Upper lobe of left lung (tissue), 6 donors: ENCODE measurements at regions not wholly inside any gene's neighbourhood (a gene's known extent, or its start where the extent isn't known, plus 50 kb on each side); places are given as distances from the start of the nearest gene placed in this dataset.

Experiments
- ATAC-seq, 2 donors: fragments of 200-7000 bp; cut with Tn5 transposase; one replicate each; pipeline ENCODE4 v1.9.1; 2022; ENCODE audit warnings: mild to moderate bottlenecking in 2 of 2, moderate library complexity in 2 of 2; ENCODE audit not compliant: low FRiP score in 2 of 2
- DNase-seq, 2 donors: peaks; one replicate each; pipeline ENCODE4 v3.0.0-alpha.2; 2019 to 2020
- H3K27ac ChIP-seq, 4 donors: fragments of 200-600 bp; sonication (generic); one replicate each; pipeline ENCODE4 v1.5.1; 2016 to 2019
- H3K27me3 ChIP-seq, 4 donors: fragments of 200-600 bp; sonication (generic); one replicate each; pipeline ENCODE4 v1.5.1; 2017 to 2019
- H3K36me3 ChIP-seq, 4 donors: fragments of 200-600 bp; sonication (generic); one replicate each; pipeline ENCODE4 v1.5.1; 2016 to 2019
- H3K4me1 ChIP-seq, 4 donors: fragments of 200-600 bp; sonication (generic); one replicate each; pipeline ENCODE4 v1.5.1; 2018 to 2019
- H3K4me3 ChIP-seq, 4 donors: fragments of 200-600 bp; sonication (generic); one replicate each; pipeline ENCODE4 v1.5.1; 2017 to 2019; ENCODE audit warnings: mild to moderate bottlenecking in 2 of 4, moderate library complexity in 1 of 4
- H3K9me3 ChIP-seq, 4 donors: fragments of 200-600 bp; sonication (generic); one replicate each; pipeline ENCODE4 v1.5.1; 2018 to 2019
- CTCF ChIP-seq, 6 experiments: fragments of 450-650 bp in 4 of 6; fragments of 200-600 bp in 2 of 6; sonication (generic) in 2 of 6; IDR thresholded peaks; one replicate each; pipeline ENCODE4 v1.5.1; 2016 to 2019; ENCODE audit warnings: antibody characterized with exemption in 6 of 6
- EP300 ChIP-seq, 4 donors: sonication (generic); formaldehyde crosslinking; IDR thresholded peaks; one replicate each; pipeline ENCODE4 v1.5.1; 2017; ENCODE audit warnings: antibody characterized with exemption in 4 of 4, control low read depth in 2 of 4
- POLR2A ChIP-seq, 4 donors: fragments of 450-650 bp; IDR thresholded peaks; one replicate each; pipeline ENCODE4 v1.5.1; 2016 to 2017; ENCODE audit warnings: antibody characterized with exemption in 4 of 4, mild to moderate bottlenecking in 2 of 4
- POLR2AphosphoS5 ChIP-seq, 2 donors: sonication (generic); formaldehyde crosslinking; IDR thresholded peaks; one replicate each; pipeline ENCODE4 v1.5.1; 2017; ENCODE audit warnings: antibody characterized with exemption in 2 of 2
- WGBS, 2 donors: methylation state at CpG; one replicate each; pipeline ENCODE4 v1.1.5; 2017 to 2018; 5-methylcytosine and 5-hydroxymethylcytosine counted together
- donor health status: DM: no; HTN: no; CAD: no; lungs with moderate emphysema.
- donor health status: DM: no; HTN: yes; CAD: no; lungs with severe emphysema.

- H3K27me3 ChIP-seq, result no peaks in the 10 kb centered on the region
- H3K9me3 ChIP-seq, result no peaks in the 10 kb centered on the region
- H3K4me3 ChIP-seq, result no peak overlapping the region
- ATAC-seq (no peak), DNase-seq (no peak)
- no peaks in the 10 kb centered on the region for H3K36me3 ChIP-seq
- 84 to 88% methylated on average over 4 of the region's 4 CpGs for WGBS, 2 donors
- H3K4me1 ChIP-seq, result no peaks in the 10 kb centered on the region
- no peak for TF ChIP-seq POLR2AphosphoS5 (IDR thresholded peaks at IDR 0.05)
- no peak for TF ChIP-seq CTCF (IDR thresholded peaks at IDR 0.05)
- TF ChIP-seq EP300 (IDR thresholded peaks at IDR 0.05), result no peak
- no peak for TF ChIP-seq POLR2A (IDR thresholded peaks at IDR 0.05)
- H3K27ac ChIP-seq, result no peak overlapping the region
Observed at GRCh38 chr2:36302911-36303310, 52.7 kb upstream of the CRIM1 start.

- ATAC-seq, result no peak
- no peaks in the 10 kb centered on the region for H3K36me3 ChIP-seq
- 82 to 86% methylated on average over 5 of the region's 5 CpGs for WGBS, 2 donors
- DNase-seq, result no peak
- no peak overlapping the region for H3K27ac ChIP-seq
- H3K4me1 ChIP-seq, result no peaks in the 10 kb centered on the region
- no peaks in the 10 kb centered on the region for H3K9me3 ChIP-seq
- TF ChIP-seq POLR2A (IDR thresholded peaks at IDR 0.05), result no peak
- no peak for TF ChIP-seq POLR2AphosphoS5 (IDR thresholded peaks at IDR 0.05)
- no peak for TF ChIP-seq CTCF (IDR thresholded peaks at IDR 0.05)
- TF ChIP-seq EP300 (IDR thresholded peaks at IDR 0.05), result no peak
- H3K27me3 ChIP-seq, result no peaks in the 10 kb centered on the region
- H3K4me3 ChIP-seq, result no peak overlapping the region
Observed at GRCh38 chr2:36301843-36302242, 53.7 kb upstream of the CRIM1 start.

GRCh38 chr2:36300697-36301096, 54.9 kb upstream of the CRIM1 start:
- no peak for TF ChIP-seq POLR2AphosphoS5 (IDR thresholded peaks at IDR 0.05)
- no peak for TF ChIP-seq EP300 (IDR thresholded peaks at IDR 0.05)
- no peak for TF ChIP-seq CTCF (IDR thresholded peaks at IDR 0.05)
- no peak for TF ChIP-seq POLR2A (IDR thresholded peaks at IDR 0.05)
- WGBS, 2 donors, result 90 to 95% methylated on average over 5 of the region's 5 CpGs

GRCh38 chr2:36296798-36297197, 58.8 kb upstream of the CRIM1 start:
- no peak for ATAC-seq
- WGBS, 2 donors, result 53 to 62% methylated on average over 4 of the region's 4 CpGs
- Histone ChIP-seq H3K4me1 (no peaks in the 10 kb centered on the region), H3K36me3 (no peaks in the 10 kb centered on the region), H3K9me3 (no peaks in the 10 kb centered on the region), H3K27ac (no peak overlapping the region), H3K27me3 (no peaks in the 10 kb centered on the region), H3K4me3 (no peak overlapping the region)
- TF ChIP-seq CTCF (IDR thresholded peaks at IDR 0.05) (no peak), EP300 (IDR thresholded peaks at IDR 0.05) (no peak), POLR2A (IDR thresholded peaks at IDR 0.05) (no peak), POLR2AphosphoS5 (IDR thresholded peaks at IDR 0.05) (no peak)
- DNase-seq, result no peak

More at GRCh38 chr2:36300697-36301096, 54.9 kb upstream of the CRIM1 start:
- Histone ChIP-seq H3K27me3 (no peaks in the 10 kb centered on the region), H3K9me3 (no peaks in the 10 kb centered on the region), H3K4me3 (no peak overlapping the region), H3K4me1 (no peaks in the 10 kb centered on the region), H3K27ac (no peak overlapping the region), H3K36me3 (no peaks in the 10 kb centered on the region)
- ATAC-seq (no peak), DNase-seq (no peak)

GRCh38 chr2:36294316-36294721, 61.3 kb upstream of the CRIM1 start:
- TF ChIP-seq POLR2A (IDR thresholded peaks at IDR 0.05) (no peak), POLR2AphosphoS5 (IDR thresholded peaks at IDR 0.05) (no peak), CTCF (IDR thresholded peaks at IDR 0.05) (no peak), EP300 (IDR thresholded peaks at IDR 0.05) (no peak)
- no peaks in the 10 kb centered on the region for H3K9me3 ChIP-seq
- no peak overlapping the region for H3K27ac ChIP-seq
- H3K4me3 ChIP-seq, result no peak overlapping the region
- DNase-seq, result no peak
- no peak for ATAC-seq
- H3K27me3 ChIP-seq, result no peaks in the 10 kb centered on the region
- H3K4me1 ChIP-seq, result no peaks in the 10 kb centered on the region
- WGBS, 2 donors, result 72 to 80% methylated on average over 3 of the region's 3 CpGs
- no peaks in the 10 kb centered on the region for H3K36me3 ChIP-seq
